ENCODE measurements at regions not wholly inside any gene's neighbourhood (a gene's known extent, or its start where the extent isn't known, plus 50 kb on each side); places are given as distances from the start of the nearest gene placed in this dataset.
A peak's percentile ranks its signal among the peaks of the same experiment; 100 is the strongest.

DNA sequence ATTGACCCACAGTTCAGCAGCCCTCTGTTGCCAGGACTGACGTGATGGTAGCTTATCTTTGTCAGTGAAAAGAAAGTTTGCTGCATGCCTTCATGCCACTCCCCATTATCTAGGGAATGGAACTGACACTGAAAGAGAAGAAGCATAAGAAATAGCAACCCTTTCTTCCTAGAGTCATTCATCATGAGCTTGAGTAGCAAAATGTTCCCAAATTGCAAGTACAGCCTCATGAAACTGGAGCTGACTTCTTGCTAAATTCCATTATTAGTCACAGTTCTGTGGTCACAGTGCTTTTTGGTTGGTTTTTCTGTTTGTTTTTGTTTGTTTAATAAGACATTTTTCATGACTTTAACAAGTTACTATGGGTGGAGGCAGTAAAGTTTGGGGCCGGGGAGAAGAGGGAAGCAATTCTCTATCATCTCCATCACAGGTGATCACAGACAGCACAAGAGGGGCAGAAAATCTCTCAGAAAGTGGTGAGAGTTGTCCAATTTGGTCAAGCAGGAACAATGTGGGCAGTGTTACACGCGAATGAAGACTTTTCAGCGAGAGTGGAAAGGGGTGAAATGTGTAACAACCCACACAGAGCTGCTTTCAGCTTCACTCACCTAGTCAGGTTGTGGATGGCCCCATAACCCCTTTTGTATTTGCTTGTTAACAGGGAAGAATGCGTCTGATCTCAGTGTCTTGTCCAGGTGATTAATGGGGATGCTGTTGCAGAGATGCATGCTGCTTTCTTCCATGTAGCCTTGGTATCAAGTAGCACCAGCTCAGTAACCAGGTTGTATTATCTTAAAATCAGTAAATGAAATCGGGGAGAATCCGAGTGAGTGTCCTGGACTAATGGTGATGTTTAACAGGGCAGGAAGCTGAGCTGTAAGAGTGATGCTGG lies 440.4 kb downstream of the DMRT2 start:
- peak; percentile 27 for DNase-seq (ENCODE audit: low read depth)

DNA sequence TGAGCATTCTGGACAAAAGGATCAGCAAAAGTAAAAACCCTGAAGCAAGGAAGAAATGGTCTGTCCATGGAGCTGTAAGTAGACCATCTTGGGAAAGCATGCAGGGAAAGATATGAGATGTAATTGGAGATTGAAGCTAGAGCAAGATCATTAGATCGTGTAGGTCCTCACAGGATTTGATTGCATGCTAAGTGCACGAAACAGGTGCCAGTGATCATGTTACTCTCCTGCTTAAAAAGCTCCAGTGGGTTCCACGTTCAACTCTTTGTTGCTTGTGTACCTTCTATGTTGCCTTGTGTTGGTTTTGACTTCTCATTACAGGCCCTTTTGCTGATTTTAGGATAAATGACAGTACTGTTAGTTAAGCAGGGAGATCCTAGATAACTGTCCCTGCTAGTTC lies 442.0 kb downstream of the DMRT2 start:
- DNase-seq (ENCODE audit: low read depth) = no peak

DNA sequence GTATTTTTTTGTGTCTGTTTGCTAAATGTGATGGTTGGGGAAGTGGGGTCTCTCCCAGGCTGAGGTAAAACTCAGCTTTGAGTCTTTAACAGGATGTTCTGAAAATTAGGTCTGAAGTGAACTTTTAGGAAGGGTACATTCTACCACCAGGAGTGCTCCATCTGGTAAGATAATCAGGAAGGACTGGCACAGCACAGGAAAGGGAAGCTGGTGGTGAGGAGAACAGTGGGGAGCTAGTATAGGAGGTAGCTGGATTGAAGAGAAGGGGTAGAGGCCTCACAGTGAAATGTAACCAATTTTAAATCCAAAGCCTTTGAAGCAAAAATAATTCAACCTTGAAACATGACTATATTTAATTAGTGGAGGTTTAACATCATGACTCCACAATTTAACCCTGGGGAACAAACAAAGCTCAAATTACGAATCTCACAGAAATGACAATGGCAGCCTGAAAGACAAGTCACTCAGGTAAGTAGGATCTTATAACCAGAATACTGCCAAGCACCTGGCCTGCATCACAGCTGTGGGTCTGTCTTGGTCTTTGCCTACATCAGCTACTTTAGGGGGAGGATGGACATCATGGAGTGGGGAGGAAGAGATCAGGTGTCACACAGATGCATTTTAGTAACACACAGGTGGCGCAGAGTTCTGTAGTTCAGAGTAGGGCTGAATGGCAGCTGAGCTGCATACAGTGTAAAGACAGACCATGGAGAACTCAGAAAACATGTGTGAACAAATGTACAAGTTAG lies 445.3 kb downstream of the DMRT2 start:
- DNase-seq (ENCODE audit: low read depth) = no peak

DNA sequence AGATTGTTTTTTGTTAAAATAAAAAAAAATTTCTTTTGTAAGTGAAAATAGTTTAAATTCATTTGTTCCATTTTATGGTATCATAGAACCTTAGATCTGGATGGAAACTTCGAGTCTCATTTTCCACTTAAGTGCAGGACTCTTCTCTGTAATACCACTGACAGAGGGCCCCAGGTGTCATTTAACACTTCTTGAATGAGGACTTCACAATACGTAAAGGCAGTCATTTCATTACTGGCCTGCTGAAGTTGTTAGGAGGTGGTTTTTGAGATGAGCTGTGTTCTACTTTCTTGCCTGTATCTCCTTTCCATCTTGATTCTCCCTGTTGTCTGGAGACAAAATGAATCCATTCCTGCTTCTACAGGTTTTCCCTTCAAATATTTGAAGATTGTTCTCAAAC lies 455.3 kb downstream of the DMRT2 start:
- DNase-seq (ENCODE audit: low read depth) = no peak

DNA sequence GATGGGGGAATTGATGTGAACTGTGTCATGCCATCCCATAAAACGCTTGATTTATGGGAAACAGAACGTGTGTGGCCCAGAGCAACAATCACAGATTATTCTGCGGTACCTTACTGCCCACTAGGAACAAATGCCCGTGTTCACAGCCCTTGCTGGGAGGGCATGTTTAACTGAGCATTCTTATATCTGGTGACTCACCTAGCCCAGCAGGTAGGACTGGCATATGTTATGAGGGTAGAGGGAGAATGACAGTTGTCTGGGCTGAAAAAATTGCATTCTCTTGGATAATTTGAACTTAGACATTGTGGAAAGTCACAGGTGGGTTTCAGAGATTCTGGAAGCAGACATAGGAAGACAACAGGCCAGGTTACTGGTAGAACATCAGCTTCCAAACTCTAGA lies 460.6 kb downstream of the DMRT2 start:
- DNase-seq (ENCODE audit: low read depth) = no peak

DNA sequence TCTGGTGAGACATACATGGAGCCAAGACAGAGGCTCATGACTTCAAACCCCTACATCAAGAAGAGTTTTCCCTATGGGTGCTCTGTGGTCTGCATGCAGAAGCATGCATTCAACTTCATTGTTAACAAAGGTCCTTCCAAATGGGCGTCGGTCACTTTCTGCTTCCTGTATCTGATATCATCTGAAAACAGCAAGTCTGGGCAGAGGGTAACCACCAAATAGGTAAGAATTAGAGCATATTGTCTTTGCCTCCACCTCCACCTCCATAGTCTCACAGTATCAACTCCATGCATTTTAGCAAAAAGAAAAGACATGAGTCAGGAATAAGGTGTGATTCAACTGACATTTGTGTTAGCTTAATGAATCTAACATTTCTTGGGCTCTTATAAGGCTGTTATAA lies 462.9 kb downstream of the DMRT2 start:
- no peak for DNase-seq (ENCODE audit: low read depth)

DNA sequence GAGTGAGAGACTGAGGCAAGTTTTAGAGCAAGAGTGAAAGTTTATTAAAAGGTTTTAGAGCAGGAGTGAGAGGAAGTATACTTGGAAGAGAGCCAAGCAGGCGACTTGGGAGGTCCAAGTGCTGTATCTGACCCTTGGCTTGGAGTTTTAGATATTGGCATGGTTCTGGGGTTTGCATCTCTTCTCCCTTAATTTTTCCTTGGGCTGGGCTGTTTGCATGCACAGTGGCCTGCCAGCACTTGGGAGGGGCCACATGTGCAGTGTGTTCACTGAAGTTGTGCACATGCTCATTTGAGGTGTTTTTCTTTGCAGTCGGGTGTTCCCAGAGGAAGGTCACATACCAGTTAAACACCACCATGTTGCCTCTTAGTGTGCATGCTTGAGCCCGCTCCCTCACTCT lies 464.1 kb downstream of the DMRT2 start:
- no peak for DNase-seq (ENCODE audit: low read depth)

DNA sequence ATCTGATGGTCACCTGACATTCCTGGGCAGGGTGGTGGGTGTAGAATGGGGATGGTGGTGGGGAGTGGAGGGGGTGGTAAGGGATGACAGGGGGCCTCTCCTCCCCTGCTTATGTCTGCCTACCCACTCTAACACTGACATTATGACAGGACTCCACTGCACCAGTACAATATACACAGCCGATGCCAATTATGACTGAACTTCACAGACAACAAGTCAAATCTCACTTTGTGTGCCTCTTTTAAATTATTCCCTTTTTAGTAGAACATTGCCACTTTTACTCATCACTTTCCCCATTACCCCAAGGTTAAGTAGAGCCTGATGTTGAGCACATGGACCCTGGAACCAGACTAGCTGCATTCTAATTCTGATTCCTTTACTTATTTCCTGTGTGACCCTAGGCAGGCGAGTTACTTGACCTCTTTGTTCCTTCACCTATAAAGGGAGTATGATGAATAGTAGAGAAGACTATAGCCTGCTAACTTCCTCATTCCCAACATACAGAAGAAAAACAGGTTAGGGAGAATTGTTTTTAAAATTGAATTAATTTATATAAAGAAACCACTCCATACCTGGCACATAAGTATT lies 464.7 kb downstream of the DMRT2 start:
- DNase-seq (ENCODE audit: low read depth) = no peak

DNA sequence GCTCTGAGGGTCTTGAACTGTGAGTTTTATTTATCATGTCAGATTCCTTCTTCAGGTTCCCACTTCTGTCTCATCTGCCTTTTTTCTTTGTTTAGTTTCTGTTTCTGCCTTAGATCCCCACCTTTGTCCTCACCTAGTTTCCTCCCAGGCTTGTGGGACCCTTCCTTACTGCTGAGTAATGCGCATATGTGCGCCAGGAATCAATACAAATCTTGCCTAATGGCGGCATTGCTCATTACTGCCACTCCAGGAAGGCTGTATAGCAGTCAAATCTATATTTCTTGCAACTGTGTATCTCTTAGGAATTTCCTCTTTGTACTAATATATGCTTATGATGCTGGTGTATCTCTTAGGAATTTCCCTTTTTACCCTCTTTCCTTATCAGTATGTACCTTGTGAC lies 465.4 kb downstream of the DMRT2 start:
- no peak for DNase-seq (ENCODE audit: low read depth)

DNA sequence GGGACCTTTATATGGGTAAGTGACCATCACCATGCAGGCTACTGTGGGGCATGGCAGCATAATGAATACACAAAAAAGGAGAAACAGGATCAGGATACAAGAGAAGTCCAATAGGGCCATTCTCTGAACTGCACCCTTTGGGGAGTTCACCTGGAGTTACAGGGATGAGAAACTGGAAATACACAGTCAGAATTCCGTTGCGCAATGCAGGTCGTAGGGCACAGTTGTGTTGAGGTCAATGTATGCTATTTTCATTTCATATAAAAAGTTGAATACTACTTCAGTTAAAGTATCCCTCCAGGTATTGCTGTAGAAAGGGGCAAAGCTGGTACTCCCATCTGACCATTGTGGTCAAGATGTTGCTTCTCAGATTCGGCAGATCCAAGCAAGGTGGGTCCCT lies 471.4 kb downstream of the DMRT2 start:
- DNase-seq (ENCODE audit: low read depth) = no peak

DNA sequence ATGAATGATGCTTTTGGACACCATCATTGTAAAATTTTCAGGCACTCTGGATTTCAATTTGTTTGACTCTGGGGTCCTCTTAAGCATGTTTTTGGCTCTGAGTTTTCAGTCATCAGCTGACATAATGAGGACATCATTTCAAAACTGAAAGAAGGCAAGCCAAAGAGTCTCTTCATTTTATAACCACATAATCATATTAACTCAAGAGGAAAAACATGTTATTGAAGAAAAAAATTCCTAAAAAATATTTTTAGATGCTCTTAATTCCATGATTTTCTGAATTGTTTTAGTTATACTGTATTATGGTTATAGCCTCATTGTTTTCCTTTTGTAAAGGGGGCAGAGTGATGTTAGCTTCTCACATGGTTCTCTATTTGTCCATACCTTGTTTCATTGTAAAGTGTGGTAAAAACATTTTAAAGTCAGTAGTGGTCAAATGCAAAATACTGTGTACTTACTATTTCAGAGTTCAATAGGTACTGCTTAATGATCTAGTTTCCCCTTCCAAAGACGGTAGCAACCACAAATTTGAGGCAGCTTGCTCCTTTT lies 472.1 kb downstream of the DMRT2 start:
- DNase-seq (ENCODE audit: low read depth) = no peak

DNA sequence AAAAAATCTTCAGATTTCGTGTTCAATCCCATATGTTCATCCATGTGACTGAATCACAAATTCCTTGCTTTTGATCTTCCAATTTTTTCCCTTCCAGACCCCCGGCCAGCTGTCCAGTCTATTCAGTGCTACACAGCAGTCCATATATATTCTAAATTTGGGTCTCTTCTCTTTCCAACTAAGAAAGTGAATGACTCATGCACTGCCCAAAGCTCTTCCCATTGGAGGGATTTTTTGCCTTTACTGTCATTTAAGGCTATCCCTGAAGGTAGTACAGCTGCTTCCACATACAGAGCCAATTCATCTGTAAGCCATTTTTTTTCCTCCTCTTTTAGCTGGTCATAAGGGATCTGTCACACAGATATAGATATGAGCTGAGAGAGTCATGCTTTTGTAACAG lies 478.3 kb downstream of the DMRT2 start:
- no peak for DNase-seq (ENCODE audit: low read depth)

DNA sequence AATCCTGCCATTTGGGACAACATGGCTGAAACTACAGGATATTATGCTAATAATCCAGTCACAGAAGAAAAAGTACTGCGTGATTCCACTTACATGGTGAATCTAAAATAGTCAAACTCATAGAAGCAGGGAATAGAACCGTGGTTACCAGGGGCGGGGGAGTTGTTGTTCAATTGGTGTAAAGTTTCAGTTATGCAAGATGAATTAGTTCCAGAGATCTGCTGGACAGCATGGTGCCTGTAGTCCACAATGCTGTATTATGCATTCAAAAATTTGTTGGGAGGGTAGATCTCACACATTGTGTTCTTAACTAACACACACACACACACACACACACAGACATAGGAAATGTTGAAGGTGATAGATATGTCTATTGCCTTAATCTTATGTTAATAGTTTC lies 480.5 kb downstream of the DMRT2 start:
- DNase-seq (ENCODE audit: low read depth) = no peak

DNA sequence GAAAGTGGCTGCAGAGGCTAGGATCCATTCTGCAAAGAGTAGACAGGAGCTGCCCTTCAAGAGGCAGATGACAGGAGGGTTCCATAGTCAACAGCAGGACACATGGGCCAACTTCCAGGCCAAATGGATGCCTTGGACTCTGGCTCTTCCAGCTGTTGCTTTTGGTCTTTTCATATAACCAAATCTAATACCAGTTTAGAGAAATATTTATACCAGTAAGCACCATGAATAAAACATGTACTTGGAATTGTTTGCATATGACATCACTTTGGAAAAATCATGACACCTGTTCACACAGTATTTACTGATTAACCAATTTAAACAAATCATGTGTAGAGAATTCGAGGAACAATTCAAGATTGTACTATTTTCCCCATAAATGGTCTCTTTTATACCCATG lies 481.3 kb downstream of the DMRT2 start:
- no peak for DNase-seq (ENCODE audit: low read depth)

DNA sequence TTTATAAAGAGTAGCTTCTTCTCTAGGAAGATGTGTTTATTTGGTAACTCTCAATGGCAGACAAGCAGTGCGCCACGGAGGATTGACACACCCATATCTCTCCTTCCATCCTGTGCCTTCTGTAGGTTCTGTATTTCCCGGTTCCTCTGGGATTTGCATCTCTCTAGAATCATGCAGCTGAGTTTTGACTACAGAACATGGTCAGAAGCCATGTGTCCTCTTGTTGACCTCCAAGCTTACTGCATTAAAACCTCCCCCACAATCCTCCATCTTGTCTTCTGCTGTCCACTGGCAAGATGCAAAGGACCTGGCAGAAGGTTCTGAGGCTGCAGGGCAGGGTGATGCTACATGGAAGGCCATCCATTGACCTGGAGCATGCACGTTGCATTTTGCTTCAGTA lies 482.0 kb downstream of the DMRT2 start:
- DNase-seq (ENCODE audit: low read depth) = no peak

DNA sequence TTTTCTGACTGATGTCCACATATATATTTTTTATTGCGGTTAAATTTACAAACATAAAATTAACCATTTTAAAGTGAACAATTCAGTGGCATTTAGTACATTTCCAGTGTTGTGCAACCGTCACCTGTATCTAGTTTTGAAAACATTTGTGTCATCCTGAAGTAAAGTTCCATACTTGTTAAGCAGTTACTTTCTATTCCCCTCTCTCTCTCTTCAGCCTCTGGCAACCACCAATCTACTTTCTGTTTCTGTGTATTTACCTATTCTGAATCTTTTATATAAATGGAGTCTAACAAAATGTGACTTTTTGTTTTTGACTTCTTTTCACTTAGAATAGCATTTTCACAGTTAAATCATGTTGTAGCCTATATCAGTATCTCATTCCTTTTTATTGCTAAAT lies 480.1 kb upstream of the SMARCA2 start:
- no peak for DNase-seq (ENCODE audit: low read depth)

DNA sequence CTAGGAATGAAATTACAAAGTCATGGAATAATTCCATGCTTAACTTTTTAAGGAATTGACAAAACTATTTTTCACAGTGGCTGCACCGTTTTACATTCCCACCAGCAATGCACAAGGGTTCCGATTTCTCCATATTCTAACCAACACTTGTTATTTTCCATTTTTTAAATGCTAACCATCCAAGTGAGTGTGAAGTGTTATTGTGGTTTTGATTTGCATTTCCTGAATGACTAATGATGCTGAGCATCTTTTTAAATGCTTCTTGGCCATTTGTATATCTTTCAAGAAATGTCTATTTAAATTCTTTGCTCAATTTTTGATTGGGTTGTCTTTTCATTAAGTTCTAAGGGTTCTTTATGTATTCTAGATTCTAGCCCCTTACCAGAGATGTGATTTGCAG lies 479.5 kb upstream of the SMARCA2 start:
- no peak for DNase-seq (ENCODE audit: low read depth)

DNA sequence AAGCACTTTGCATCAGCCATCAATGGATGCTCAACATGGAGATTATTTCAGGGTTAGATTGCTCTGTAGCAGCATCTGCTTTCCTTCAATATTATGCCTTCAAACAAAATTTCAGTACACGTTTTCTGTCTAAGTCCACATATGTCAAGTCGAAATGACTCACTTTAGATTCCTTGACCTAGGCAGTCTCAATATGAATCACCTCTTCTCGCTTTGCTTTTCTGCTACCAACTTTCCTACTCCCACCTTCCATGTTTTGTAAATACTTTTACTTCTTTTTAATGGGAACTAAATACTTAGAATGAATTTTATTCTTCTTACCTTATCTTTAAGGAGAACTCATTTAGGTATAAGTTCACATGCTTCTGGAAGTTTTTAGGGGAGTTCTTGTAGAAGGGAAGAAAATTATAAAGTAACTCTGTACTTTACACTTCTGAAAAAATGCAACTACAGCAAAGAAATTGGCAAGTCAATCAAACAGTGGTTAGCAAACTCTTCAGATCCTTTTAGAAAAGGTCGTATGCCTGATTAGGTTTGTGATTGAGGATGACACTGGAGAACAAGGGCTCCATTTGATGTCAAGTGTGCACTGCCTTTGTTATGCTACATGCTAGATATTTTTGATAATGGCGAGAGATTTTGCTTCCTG lies 478.5 kb upstream of the SMARCA2 start:
- no peak for DNase-seq (ENCODE audit: low read depth)

DNA sequence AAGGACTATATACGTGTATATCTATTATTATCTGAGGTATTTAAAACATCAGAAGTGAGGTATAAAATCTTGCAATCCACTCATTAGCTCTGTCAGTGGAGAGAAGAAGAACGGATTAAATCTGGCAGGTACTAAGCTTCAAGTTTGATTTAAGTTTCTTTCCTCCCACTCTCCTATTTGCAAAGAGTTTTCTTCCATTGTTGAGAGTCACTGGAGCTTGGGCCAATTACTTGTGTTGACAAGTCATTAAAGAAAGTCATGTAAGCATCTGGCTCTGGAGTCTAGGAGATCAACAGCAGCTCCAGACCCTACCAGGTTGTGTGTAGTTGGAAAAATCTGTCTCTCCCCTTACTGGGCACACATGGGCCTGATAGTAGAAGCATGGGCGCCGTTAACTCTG lies 476.8 kb upstream of the SMARCA2 start:
- DNase-seq (ENCODE audit: low read depth) = no peak

DNA sequence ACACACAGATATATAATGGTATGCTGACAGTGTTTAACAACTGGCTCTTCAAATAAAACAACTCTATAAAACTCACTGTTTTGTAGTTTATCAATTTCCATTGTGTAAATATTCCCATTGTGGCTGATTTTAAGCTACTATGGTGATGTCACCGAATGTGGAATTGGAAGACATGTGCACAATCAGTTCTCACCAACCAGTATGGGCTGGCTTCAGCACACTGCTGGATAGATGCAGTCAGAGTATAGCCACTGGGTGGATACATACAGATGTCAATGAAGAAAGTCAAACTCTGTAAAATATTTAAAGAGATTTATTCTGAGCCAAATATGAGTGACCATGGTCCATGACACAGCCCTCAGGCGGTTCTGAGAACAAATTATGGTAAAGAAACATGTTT lies 475.9 kb upstream of the SMARCA2 start:
- no peak for DNase-seq (ENCODE audit: low read depth)

DNA sequence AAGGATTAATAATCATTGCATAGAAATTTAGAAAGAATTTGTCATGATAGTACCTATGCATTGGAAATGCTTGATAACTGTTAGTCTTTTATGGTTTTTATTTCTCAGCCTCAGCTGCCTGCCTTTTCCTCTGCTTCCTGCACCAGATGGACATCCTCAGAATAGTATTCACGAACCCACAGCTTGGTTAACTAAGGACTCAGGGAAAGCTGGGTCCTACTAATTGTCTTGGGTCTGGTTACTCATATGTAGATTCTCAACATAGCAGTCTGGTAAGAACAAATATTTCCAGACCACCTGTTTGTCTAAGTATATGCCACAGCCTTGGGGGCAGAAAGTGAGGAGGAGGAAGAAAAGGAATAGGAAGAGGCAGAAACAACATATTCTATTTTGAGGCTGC lies 464.5 kb upstream of the SMARCA2 start:
- no peak for DNase-seq (ENCODE audit: low read depth)
